ENCODE measurements at regions not wholly inside any gene's neighbourhood (a gene's known extent, or its start where the extent isn't known, plus 50 kb on each side); places are given as distances from the start of the nearest gene placed in this dataset.

- TF ChIP-seq, protein P1, sequence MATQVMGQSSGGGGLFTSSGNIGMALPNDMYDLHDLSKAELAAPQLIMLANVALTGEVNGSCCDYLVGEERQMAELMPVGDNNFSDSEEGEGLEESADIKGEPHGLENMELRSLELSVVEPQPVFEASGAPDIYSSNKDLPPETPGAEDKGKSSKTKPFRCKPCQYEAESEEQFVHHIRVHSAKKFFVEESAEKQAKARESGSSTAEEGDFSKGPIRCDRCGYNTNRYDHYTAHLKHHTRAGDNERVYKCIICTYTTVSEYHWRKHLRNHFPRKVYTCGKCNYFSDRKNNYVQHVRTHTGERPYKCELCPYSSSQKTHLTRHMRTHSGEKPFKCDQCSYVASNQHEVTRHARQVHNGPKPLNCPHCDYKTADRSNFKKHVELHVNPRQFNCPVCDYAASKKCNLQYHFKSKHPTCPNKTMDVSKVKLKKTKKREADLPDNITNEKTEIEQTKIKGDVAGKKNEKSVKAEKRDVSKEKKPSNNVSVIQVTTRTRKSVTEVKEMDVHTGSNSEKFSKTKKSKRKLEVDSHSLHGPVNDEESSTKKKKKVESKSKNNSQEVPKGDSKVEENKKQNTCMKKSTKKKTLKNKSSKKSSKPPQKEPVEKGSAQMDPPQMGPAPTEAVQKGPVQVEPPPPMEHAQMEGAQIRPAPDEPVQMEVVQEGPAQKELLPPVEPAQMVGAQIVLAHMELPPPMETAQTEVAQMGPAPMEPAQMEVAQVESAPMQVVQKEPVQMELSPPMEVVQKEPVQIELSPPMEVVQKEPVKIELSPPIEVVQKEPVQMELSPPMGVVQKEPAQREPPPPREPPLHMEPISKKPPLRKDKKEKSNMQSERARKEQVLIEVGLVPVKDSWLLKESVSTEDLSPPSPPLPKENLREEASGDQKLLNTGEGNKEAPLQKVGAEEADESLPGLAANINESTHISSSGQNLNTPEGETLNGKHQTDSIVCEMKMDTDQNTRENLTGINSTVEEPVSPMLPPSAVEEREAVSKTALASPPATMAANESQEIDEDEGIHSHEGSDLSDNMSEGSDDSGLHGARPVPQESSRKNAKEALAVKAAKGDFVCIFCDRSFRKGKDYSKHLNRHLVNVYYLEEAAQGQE (IDR thresholded peaks at IDR 0.05; ENCODE audit: borderline replicate concordance in 1 of 2, low read depth in 1 of 2, low read length in 2 of 2), result no peak
- TF ChIP-seq MIER2 (CRISPR knock-in tag; IDR thresholded peaks at IDR 0.05) (no peak), ZZZ3 (CRISPR knock-in tag; IDR thresholded peaks at IDR 0.05; ENCODE audit: borderline replicate concordance) (no peak), ZNF607 (CRISPR knock-in tag; IDR thresholded peaks at IDR 0.05; ENCODE audit: borderline replicate concordance) (no peak), FOXC1 (CRISPR knock-in tag; IDR thresholded peaks at IDR 0.05; ENCODE audit: borderline replicate concordance) (no peak), REXO4 (CRISPR knock-in tag; IDR thresholded peaks at IDR 0.05; ENCODE audit: borderline replicate concordance) (no peak), ZFP91 (CRISPR knock-in tag; IDR thresholded peaks at IDR 0.05; ENCODE audit: borderline replicate concordance) (no peak), PHF21A (CRISPR knock-in tag; IDR thresholded peaks at IDR 0.05) (no peak)
Observed at GRCh38 chr2:234333168-234334130, 163.4 kb downstream of the ARL4C start (continued).

Measured in HepG2 (cell line).